ENCODE measurements at regions not wholly inside any gene's neighbourhood (a gene's known extent, or its start where the extent isn't known, plus 50 kb on each side); places are given as distances from the start of the nearest gene placed in this dataset.

DNA sequence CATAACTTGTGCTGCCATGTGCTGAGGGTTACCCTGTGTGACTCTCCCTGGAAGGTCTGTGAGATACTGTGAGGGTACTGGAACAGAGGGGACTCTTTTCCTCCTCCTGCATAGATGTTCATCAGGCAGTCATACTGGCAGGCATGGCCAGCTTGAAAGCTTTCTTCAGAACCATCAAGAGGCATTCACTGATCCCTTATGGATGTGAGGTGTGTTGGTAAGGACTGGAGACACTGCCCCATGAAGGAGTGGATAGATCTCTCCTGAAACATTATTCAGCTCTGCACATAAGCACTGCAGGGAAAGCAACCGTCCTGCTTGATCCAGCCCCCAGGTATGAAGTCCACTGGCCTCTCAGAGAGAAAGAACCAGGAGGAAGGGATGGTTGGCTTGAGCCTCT, 176.6 kb upstream of the ARL4C start:
- no peak overlapping the region for H3K27ac ChIP-seq
- TF ChIP-seq, protein P1, sequence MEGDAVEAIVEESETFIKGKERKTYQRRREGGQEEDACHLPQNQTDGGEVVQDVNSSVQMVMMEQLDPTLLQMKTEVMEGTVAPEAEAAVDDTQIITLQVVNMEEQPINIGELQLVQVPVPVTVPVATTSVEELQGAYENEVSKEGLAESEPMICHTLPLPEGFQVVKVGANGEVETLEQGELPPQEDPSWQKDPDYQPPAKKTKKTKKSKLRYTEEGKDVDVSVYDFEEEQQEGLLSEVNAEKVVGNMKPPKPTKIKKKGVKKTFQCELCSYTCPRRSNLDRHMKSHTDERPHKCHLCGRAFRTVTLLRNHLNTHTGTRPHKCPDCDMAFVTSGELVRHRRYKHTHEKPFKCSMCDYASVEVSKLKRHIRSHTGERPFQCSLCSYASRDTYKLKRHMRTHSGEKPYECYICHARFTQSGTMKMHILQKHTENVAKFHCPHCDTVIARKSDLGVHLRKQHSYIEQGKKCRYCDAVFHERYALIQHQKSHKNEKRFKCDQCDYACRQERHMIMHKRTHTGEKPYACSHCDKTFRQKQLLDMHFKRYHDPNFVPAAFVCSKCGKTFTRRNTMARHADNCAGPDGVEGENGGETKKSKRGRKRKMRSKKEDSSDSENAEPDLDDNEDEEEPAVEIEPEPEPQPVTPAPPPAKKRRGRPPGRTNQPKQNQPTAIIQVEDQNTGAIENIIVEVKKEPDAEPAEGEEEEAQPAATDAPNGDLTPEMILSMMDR (conservative IDR thresholded peaks at IDR 0.05), result no peak

DNA sequence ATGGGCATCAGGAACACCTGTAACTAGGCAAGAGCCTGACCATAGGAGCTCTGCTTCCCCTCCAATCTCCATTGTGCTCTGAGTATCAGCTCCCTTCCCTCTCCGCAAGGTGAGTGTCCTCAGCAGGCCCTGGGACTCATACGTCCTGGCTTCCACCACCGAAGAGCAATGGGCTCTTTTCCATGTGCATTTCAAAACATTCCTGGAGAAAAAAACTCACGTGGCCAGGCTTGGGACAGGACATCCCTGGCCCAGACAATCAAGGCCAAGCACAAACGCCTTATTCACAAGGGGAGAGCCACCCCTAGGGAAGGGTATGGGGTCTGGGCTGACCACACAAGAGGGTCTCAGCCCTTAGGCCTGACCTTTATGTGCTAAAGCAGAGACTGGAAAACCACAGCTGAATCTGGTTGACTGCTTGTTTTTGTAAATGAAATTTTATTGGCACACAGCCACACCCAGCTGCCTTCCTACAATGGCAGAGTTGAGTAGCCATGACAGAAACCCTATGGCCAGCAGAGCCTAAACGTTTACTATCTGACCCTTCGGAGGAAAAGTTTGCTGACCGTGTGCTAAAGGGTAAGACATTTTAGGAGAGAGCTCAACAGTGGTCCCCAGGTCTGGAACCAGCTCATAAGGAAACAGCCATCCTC, 175.7 kb upstream of the ARL4C start:
- TF ChIP-seq, protein P1 (conservative IDR thresholded peaks at IDR 0.05), result no peak

DNA sequence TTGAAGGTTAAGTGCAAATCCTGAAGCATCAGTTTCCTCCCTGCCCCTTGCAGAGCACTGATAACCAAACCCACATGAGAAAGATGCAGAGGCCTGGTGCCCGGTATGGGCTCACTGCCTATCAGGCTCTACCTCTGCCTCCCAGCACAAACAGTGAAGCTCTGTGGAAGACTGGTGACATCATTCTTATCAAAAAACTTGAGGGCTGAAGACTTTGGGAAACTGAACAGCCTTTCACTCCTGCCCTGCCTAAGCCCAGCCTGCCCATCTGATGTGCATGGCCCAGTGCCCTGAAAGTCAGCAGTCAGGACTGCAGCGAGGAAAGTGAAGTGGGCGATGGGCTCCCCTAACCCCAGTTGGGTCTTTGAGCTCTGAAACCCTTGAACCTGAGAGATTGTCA, 174.8 kb upstream of the ARL4C start:
- no peak overlapping the region for H3K27ac ChIP-seq
- TF ChIP-seq, protein P1 (conservative IDR thresholded peaks at IDR 0.05), result no peak

More for the DNA sequence above, 175.7 kb upstream of the ARL4C start:
- H3K27ac ChIP-seq, result no peak overlapping the region

DNA sequence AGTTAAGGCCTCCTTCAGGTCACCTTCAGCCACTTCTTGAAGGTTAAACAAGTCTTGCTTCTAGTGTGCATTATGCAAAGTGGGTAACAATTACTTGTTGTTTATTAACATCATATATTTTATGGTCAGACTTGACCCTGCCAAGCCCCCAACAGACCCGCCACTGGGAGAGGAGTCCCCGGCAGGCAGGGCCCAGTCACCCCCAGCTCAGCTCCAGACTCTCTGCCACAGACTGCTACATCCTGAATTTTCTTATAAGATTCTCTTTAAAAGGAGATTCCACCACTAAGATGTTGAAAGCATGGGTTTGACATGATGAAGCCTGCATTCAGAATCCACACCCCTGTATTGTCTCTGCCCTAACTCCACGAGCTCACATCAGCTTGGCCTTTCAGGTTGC, 174.3 kb upstream of the ARL4C start:
- TF ChIP-seq, protein P1 (conservative IDR thresholded peaks at IDR 0.05), result no peak
- no peak overlapping the region for H3K27ac ChIP-seq

DNA sequence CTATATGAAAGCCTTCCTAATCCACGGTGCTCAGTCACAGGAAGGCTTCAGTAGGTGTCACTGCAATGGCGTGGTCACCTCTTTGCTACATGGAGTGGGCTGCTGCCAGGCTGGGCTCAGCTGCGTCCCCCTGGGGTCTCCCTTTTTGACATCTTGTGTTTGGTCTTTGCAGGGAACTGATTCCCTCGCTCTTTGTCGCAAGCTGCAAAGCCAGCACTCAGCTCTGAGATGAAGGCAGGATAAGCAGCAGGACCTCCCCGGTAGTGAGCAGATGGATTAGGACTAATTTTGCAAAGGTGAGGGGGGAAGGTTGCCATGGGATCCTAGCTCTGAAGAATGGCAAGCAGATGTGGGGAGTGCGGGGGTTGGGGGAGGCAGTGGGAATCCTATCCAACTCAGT, 173.9 kb upstream of the ARL4C start:
- H3K27ac ChIP-seq, result no peak overlapping the region
- TF ChIP-seq, protein P1 (conservative IDR thresholded peaks at IDR 0.05), result no peak

DNA sequence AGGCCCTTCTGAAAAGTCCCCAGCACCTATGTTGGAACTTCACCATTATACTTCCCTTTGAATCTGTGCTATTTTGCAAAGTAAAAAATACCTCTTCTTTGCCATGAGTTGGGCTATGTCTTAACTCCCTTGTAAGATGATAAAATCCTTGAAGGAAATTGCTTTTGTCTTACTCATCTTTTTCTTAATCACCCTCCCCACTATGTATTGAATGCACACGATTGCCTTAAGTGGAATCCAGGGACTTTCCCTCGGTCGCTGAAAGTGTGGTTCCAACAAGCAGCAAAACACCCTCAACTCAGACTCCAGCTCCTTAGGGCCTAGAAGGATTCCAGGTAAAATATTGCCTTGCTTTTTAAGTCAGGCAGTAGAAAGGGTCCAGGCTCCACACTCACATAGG, 173.2 kb upstream of the ARL4C start:
- TF ChIP-seq, protein P1 (conservative IDR thresholded peaks at IDR 0.05), result no peak
- no peak overlapping the region for H3K27ac ChIP-seq

DNA sequence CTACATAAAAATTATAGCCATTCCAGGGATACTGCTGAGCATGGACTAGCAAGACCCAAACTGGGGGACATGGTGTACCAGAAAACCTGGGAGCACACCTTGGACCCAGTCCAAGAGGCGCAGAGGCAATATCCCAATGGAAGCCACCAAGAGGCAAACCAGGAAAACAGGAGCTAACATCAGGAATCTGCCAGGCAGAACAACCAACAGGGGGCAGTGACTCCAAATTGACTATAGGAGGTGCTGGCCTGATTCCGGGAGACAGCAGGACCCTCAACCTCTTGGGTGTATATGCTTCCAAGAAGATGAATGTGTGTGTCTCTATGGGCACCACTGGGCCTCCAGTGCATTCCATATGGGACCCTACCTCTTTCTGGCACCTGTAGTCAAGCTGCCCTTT, 172.7 kb upstream of the ARL4C start:
- TF ChIP-seq, protein P1 (conservative IDR thresholded peaks at IDR 0.05), result no peak
- no peak overlapping the region for H3K27ac ChIP-seq

All from VCaP (cell line).